K562 (cell line): ENCODE measurements at regions not wholly inside any gene's neighbourhood (a gene's known extent, or its start where the extent isn't known, plus 50 kb on each side); places are given as distances from the start of the nearest gene placed in this dataset.

Experiments used
- ATF3 ChIP-seq, 2 experiments: fragments of 450-650 bp in 1 of 2; sonication (generic) in 1 of 2; formaldehyde crosslinking in 1 of 2; IDR thresholded peaks in 1 of 2; conservative IDR thresholded peaks in 1 of 2; 2 replicates each; pipeline versions ENCODE4 v1.6.1 to v1.8.1; 2016 to 2023; ENCODE audit warnings: mild to moderate bottlenecking in 2 of 2, moderate library complexity in 2 of 2, inconsistent platforms in 1 of 2, missing genetic modification reagents in 1 of 2
- BMI1 ChIP-seq: fragments of 150-350 bp; IDR thresholded peaks from 2 replicates; pipeline ENCODE4 v1.6.1; 2014; ENCODE audit warnings: low read length
- CREB3L1 ChIP-seq: fragments of 450-650 bp; IDR thresholded peaks from 2 replicates; pipeline ENCODE4 v1.6.1; 2014; ENCODE audit warnings: low read depth, mild to moderate bottlenecking, moderate library complexity, borderline replicate concordance
- DMBX1 ChIP-seq: fragments of 250-450 bp; sonication (Bioruptor Pico); IDR thresholded peaks from 2 replicates; pipeline ENCODE4 v1.8.0; 2022; ENCODE audit warnings: inconsistent platforms, mild to moderate bottlenecking, moderate library complexity, borderline replicate concordance
- DPF2 ChIP-seq: fragments of 450-650 bp; IDR thresholded peaks from 2 replicates; pipeline ENCODE4 v1.6.1; 2016
- EWSR1 ChIP-seq: fragments of 450-650 bp; IDR thresholded peaks from 2 replicates; pipeline ENCODE4 v1.6.1; 2018; ENCODE audit warnings: borderline replicate concordance, mild to moderate bottlenecking, low read depth, moderate library complexity; ENCODE audit not compliant: partially characterized antibody
- GATAD2B ChIP-seq: fragments of 450-650 bp; IDR thresholded peaks from 2 replicates; pipeline ENCODE4 v1.6.1; 2017; ENCODE audit warnings: mild to moderate bottlenecking, borderline replicate concordance
- GTF2E2 ChIP-seq: fragments of 200-800 bp; sonication (Bioruptor generic); IDR thresholded peaks from 2 replicates; pipeline ENCODE4 v1.6.1; 2016; ENCODE audit warnings: missing genetic modification characterization, missing compliant biosample characterization
- HDAC6 ChIP-seq: IDR thresholded peaks from 2 replicates; pipeline ENCODE4 v1.6.1; 2012; ENCODE audit warnings: low read depth, mild to moderate bottlenecking, control low read depth, inconsistent platforms, low read length, moderate library complexity
- KLF6 ChIP-seq: fragments of 250-450 bp; sonication (Bioruptor Pico); IDR thresholded peaks from 2 replicates; pipeline ENCODE4 v1.4.0; 2020; ENCODE audit warnings: mild to moderate bottlenecking, moderate library complexity, borderline replicate concordance
- MYNN ChIP-seq, 2 experiments: sonication (generic); formaldehyde crosslinking in 1 of 2; IDR thresholded peaks; 2 replicates each; pipeline versions ENCODE4 v1.5.0 to v1.6.1; 2016 to 2020; ENCODE audit warnings: antibody characterized with exemption in 1 of 2, missing genetic modification reagents in 1 of 2
- NCOR1 ChIP-seq: fragments of 450-650 bp; IDR thresholded peaks from 2 replicates; pipeline ENCODE4 v1.6.1; 2016; ENCODE audit warnings: mild to moderate bottlenecking, moderate library complexity
- NFXL1 ChIP-seq: fragments of 450-650 bp; formaldehyde crosslinking; IDR thresholded peaks from 2 replicates; pipeline ENCODE4 v1.4.0; 2021; ENCODE audit warnings: mild to moderate bottlenecking
- TAF1 ChIP-seq: IDR thresholded peaks from 2 replicates; pipeline ENCODE4 v1.6.1; 2011; ENCODE audit warnings: mild to moderate bottlenecking, low read length, moderate library complexity; ENCODE audit not compliant: insufficient read depth, control insufficient read depth, severe bottlenecking; ENCODE audit errors: extremely low read depth
- TCF3 ChIP-seq: sonication (generic); formaldehyde crosslinking; IDR thresholded peaks from 2 replicates; pipeline ENCODE4 v1.4.0; 2020; ENCODE audit warnings: mild to moderate bottlenecking, missing genetic modification reagents
- TFE3 ChIP-seq: fragments of 450-650 bp; formaldehyde crosslinking; IDR thresholded peaks from 2 replicates; pipeline ENCODE4 v1.4.0; 2020; ENCODE audit warnings: mild to moderate bottlenecking, mixed read lengths
- ZNF184 ChIP-seq: sonication (generic); formaldehyde crosslinking; IDR thresholded peaks from 2 replicates; pipeline ENCODE4 v1.5.0; 2020; ENCODE audit warnings: missing genetic modification reagents
- ZNF280B ChIP-seq: fragments of 250-450 bp; sonication (Bioruptor Pico); IDR thresholded peaks from 2 replicates; pipeline ENCODE4 v1.5.1; 2021; ENCODE audit warnings: mild to moderate bottlenecking
- ZNF507 ChIP-seq: conservative IDR thresholded peaks from 2 replicates; pipeline ENCODE4 v1.6.1; 2017; ENCODE audit warnings: missing genetic modification characterization, missing compliant biosample characterization

GRCh38 chrX:40266490-40267333 lies 169.0 kb upstream of the BCOR start (continued):
- TF ChIP-seq HDAC6 (no peak), CREB3L1 (no peak), ZNF280B (CRISPR knock-in tag) (no peak), BMI1 (no peak), NFXL1 (no peak), ZNF507 (no peak), TFE3 (no peak), NCOR1 (peak; percentile 85), EWSR1 (no peak), GTF2E2 (tag) (no peak), DPF2 (peak; percentile 61; the same call in 1 of the 2 replicates), MYNN (IDR thresholded peaks at IDR 0.05) (no peak), MYNN (CRISPR knock-in tag; IDR thresholded peaks at IDR 0.05) (no peak), GATAD2B (no peak), TAF1 (no peak), KLF6 (CRISPR knock-in tag) (no peak), ZNF184 (CRISPR knock-in tag) (no peak), ATF3 (IDR thresholded peaks at IDR 0.05) (no peak), ATF3 (CRISPR knock-in tag; conservative IDR thresholded peaks at IDR 0.05) (no peak), DMBX1 (CRISPR knock-in tag) (0 out of 2 replicates have a peak, but pooled peaks have one; percentile 1), TCF3 (CRISPR knock-in tag) (peak; percentile 88)
